DND-41 (cell line): ENCODE measurements at regions not wholly inside any gene's neighbourhood (a gene's known extent, or its start where the extent isn't known, plus 50 kb on each side); places are given as distances from the start of the nearest gene placed in this dataset.

Source experiments
- ATAC-seq: fragments of 200-7000 bp; cut with Tn5 transposase; 3 replicates; pipeline ENCODE4 v1.9.1; 2021; ENCODE audit warnings: low read depth; ENCODE audit not compliant: insufficient read depth
- DNase-seq: peaks from one replicate; pipeline ENCODE4 v3.0.0-alpha.2; 2020
- H2AFZ ChIP-seq: 2 replicates; pipeline ENCODE4 v1.6.0; 2012; ENCODE audit warnings: low read depth, low read length
- H3K27ac ChIP-seq: 2 replicates; pipeline ENCODE4 v1.5.1; 2012; ENCODE audit warnings: low read length, inconsistent platforms
- H3K27me3 ChIP-seq: fragments of 200-600 bp; sonication (generic); 2 replicates; pipeline ENCODE4 v1.6.0; 2012; ENCODE audit warnings: low read length, mild to moderate bottlenecking, inconsistent platforms; ENCODE audit not compliant: insufficient read depth, poor library complexity
- H3K36me3 ChIP-seq: 2 replicates; pipeline ENCODE4 v1.5.1; 2012; ENCODE audit warnings: low read length, inconsistent platforms; ENCODE audit not compliant: insufficient read depth
- H3K4me1 ChIP-seq: 2 replicates; pipeline ENCODE4 v1.5.1; 2012; ENCODE audit warnings: mild to moderate bottlenecking, low read length; ENCODE audit not compliant: insufficient read depth
- H3K4me2 ChIP-seq: 2 replicates; pipeline ENCODE4 v1.6.0; 2012; ENCODE audit warnings: mild to moderate bottlenecking, moderate library complexity, low read length, inconsistent platforms; ENCODE audit not compliant: insufficient read depth
- H3K4me3 ChIP-seq, 2 experiments: fragments of 200-600 bp in 1 of 2; shearing (Covaris generic) in 1 of 2; 2 replicates each; pipeline ENCODE4 v1.5.1; 2012 to 2016; ENCODE audit warnings: inconsistent platforms in 2 of 2, low read length in 2 of 2, mild to moderate bottlenecking in 2 of 2, low read depth in 1 of 2, moderate library complexity in 1 of 2
- H3K79me2 ChIP-seq: 2 replicates; pipeline ENCODE4 v1.6.0; 2012; ENCODE audit warnings: low read length, inconsistent platforms; ENCODE audit not compliant: insufficient read depth
- H3K9ac ChIP-seq: 2 replicates; pipeline ENCODE4 v1.6.0; 2012; ENCODE audit warnings: low read depth, mild to moderate bottlenecking, inconsistent platforms, low read length, moderate library complexity
- H3K9me3 ChIP-seq: 2 replicates; pipeline ENCODE4 v1.5.1; 2012; ENCODE audit warnings: low read length, moderate library complexity, mild to moderate bottlenecking, inconsistent platforms; ENCODE audit not compliant: insufficient read depth, severe bottlenecking
- H4K20me1 ChIP-seq: 2 replicates; pipeline ENCODE4 v1.6.0; 2012; ENCODE audit warnings: low read length; ENCODE audit not compliant: insufficient read depth
- CTCF ChIP-seq: IDR thresholded peaks from 2 replicates; pipeline ENCODE4 v1.5.1; 2012; ENCODE audit warnings: borderline replicate concordance, low read length, moderate library complexity, mild to moderate bottlenecking; ENCODE audit not compliant: poor library complexity, severe bottlenecking; ENCODE audit errors: extremely low read depth
- EZH2 ChIP-seq: IDR thresholded peaks from 3 replicates; pipeline ENCODE4 v1.6.1; 2012; ENCODE audit warnings: borderline replicate concordance, low read depth, mild to moderate bottlenecking, moderate library complexity, low read length, inconsistent platforms; ENCODE audit not compliant: severe bottlenecking

DNA sequence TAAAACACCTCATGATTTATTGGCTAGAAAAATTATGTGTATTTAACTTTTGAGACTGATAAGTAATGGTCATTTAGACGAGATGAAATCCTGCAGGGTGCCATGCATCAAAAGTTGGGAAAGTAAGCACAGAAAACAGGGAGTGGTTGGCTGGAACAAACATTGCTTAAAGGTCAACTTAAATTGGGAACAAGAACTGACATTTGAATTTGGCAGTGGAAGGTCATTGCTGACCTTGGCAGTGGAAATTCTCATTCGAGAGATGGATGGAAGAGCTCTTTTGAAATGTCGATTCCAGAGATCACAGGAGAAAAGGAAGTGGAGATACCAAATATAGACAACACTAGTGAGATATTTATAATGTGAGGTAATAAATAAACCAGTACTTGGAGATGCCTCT lies 572.8 kb downstream of the TRAM1L1 start:
- no peaks in the 10 kb centered on the region for H3K27me3 ChIP-seq
- TF ChIP-seq EZH2 (no peak), CTCF (no peak)
- H3K27ac ChIP-seq = no peak overlapping the region
- H3K4me3 ChIP-seq = no peak overlapping the region
- DNase-seq (no peak), ATAC-seq (no peak)
- H2AFZ ChIP-seq = no peak overlapping the region
- H3K4me2 ChIP-seq = no peak overlapping the region
- no peak overlapping the region for H3K9ac ChIP-seq
- H3K9me3 ChIP-seq = peaks cover 2% of the 10 kb centered on the region
- no peaks in the 10 kb centered on the region for H4K20me1 ChIP-seq
- H3K4me1 ChIP-seq = no peaks in the 10 kb centered on the region
- no peaks in the 10 kb centered on the region for H3K36me3 ChIP-seq
- H3K79me2 ChIP-seq = no peaks in the 10 kb centered on the region

DNA sequence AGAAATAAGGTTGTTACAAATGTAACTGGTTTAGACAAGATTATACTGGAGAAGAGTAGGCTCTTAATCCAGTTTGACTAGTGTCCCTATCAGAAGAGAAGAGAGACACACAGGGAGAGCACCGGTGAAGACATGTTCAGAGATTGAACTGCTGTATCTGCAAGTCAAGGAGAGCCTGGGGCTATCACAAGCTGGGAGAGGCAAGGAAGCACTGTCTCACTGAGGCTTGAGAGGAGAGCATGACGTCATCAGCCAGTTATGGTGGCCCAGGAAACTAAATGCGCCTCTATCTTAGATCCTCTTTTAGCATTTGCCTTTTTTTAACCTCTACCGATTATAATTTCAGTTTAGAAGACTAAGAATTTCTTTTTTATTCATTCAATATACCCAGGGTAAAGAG lies 583.4 kb downstream of the TRAM1L1 start:
- no peaks in the 10 kb centered on the region for H4K20me1 ChIP-seq
- DNase-seq (no peak), ATAC-seq (no peak)
- H3K4me1 ChIP-seq = no peaks in the 10 kb centered on the region
- H3K4me2 ChIP-seq = no peak overlapping the region
- H3K9ac ChIP-seq = no peak overlapping the region
- no peaks in the 10 kb centered on the region for H3K9me3 ChIP-seq
- H3K27me3 ChIP-seq = no peaks in the 10 kb centered on the region
- H2AFZ ChIP-seq = no peak overlapping the region
- H3K4me3 ChIP-seq = no peak overlapping the region
- no peak overlapping the region for H3K27ac ChIP-seq
- no peaks in the 10 kb centered on the region for H3K36me3 ChIP-seq
- TF ChIP-seq EZH2 = no peak
- TF ChIP-seq CTCF = no peak
- no peaks in the 10 kb centered on the region for H3K79me2 ChIP-seq

DNA sequence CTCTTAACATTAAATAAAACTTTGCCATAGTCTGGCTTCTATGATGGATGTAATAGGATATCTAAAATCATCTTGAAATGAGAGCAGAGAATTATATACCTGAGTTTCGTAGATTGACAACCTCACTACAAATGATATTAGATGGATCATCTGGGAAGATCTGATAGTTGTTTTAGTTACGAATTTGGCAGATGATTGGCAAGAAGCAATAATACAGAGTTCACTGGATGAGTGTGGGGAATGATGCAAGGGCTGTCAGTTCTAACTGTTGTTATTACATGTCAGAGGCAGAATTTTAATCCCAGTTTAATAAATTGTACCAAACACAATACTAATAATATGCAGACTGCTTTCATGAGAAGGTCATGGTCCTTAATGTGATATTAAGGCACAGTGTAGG lies 585.2 kb downstream of the TRAM1L1 start:
- H4K20me1 ChIP-seq = no peaks in the 10 kb centered on the region
- H3K27ac ChIP-seq = no peak overlapping the region
- H3K27me3 ChIP-seq = no peaks in the 10 kb centered on the region
- H3K9ac ChIP-seq = no peak overlapping the region
- H2AFZ ChIP-seq = no peak overlapping the region
- H3K9me3 ChIP-seq = no peaks in the 10 kb centered on the region
- no peaks in the 10 kb centered on the region for H3K79me2 ChIP-seq
- no peak overlapping the region for H3K4me2 ChIP-seq
- no peak for ATAC-seq
- H3K4me3 ChIP-seq = no peak overlapping the region
- TF ChIP-seq CTCF (no peak), EZH2 (no peak)
- no peaks in the 10 kb centered on the region for H3K36me3 ChIP-seq
- DNase-seq = no peak
- no peaks in the 10 kb centered on the region for H3K4me1 ChIP-seq

- no peak for ATAC-seq
Observed at GRCh38 chr4:116489739-116490138, 595.6 kb downstream of the TRAM1L1 start.

More at GRCh38 chr4:116489739-116490138, 595.6 kb downstream of the TRAM1L1 start:
- Histone ChIP-seq H4K20me1 (no peaks in the 10 kb centered on the region), H3K79me2 (no peaks in the 10 kb centered on the region), H3K4me1 (no peaks in the 10 kb centered on the region), H3K4me2 (no peak overlapping the region), H3K9me3 (no peaks in the 10 kb centered on the region), H3K4me3 (no peak overlapping the region), H3K9ac (no peak overlapping the region), H3K27me3 (no peaks in the 10 kb centered on the region), H2AFZ (no peak overlapping the region), H3K36me3 (no peaks in the 10 kb centered on the region), H3K27ac (no peak overlapping the region)
- DNase-seq = no peak
- no peak for TF ChIP-seq CTCF
